ENCODE measurements at regions not wholly inside any gene's neighbourhood (a gene's known extent, or its start where the extent isn't known, plus 50 kb on each side); places are given as distances from the start of the nearest gene placed in this dataset.

GRCh38 chr10:63773962-63774361, 252.8 kb downstream of the REEP3 start:
- CTCF ChIA-PET, result no interaction called here

GRCh38 chr10:63780101-63780500, 258.9 kb downstream of the REEP3 start:
- Mint-ChIP-seq H3K4me3 (no peak overlapping the region), H3K4me1 (no peaks in the 10 kb centered on the region), H3K9me3 (no peaks in the 10 kb centered on the region), H3K27ac (no peak overlapping the region), H3K27me3 (peaks cover 32% of the 10 kb centered on the region), H3K36me3 (ENCODE audit: low read depth) (no peaks in the 10 kb centered on the region)
- DNase-seq, result no peak
- POLR2A ChIA-PET, result no interaction called here
- CTCF ChIA-PET, result no interaction called here

More at GRCh38 chr10:63773962-63774361, 252.8 kb downstream of the REEP3 start:
- Mint-ChIP-seq H3K27ac (no peak overlapping the region), H3K9me3 (no peaks in the 10 kb centered on the region), H3K36me3 (ENCODE audit: low read depth) (no peaks in the 10 kb centered on the region), H3K4me3 (no peak overlapping the region), H3K4me1 (no peaks in the 10 kb centered on the region), H3K27me3 (peaks cover 23% of the 10 kb centered on the region)
- POLR2A ChIA-PET, result no interaction called here
- DNase-seq, result no peak

DNA sequence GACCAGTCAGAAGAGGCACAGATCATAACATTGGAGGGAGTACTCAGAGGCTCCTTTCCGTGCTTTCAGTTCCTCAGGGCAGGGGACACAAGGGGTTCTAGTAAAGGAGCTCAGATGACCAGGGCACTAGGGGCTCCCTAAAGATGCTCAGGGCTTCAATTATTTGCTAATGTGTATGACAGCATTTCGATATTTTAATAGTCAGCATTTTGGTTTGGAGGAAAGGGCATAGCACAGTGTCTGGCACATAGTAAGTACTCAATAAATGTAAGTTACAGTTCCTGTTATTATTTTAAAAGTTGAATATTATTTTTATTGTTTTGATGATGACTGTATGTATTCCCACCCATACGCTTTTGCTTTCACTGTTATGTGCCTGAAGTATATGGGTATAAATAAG, 260.0 kb downstream of the REEP3 start:
- DNase-seq, result no peak
- Mint-ChIP-seq H3K9me3 (peaks cover 2% of the 10 kb centered on the region), H3K36me3 (ENCODE audit: low read depth) (no peaks in the 10 kb centered on the region), H3K4me1 (no peaks in the 10 kb centered on the region), H3K27ac (no peak overlapping the region), H3K4me3 (no peak overlapping the region), H3K27me3 (peaks cover 34% of the 10 kb centered on the region)
- ChIA-PET POLR2A (no interaction called here), CTCF (no interaction called here)

- peaks cover 33% of the 10 kb centered on the region for H3K27me3 Mint-ChIP-seq
- ChIA-PET CTCF (no interaction called here), POLR2A (no interaction called here)
- no peak overlapping the region for H3K4me3 Mint-ChIP-seq
- no peaks in the 10 kb centered on the region for H3K36me3 Mint-ChIP-seq (ENCODE audit: low read depth)
- no peak overlapping the region for H3K27ac Mint-ChIP-seq
- no peak for DNase-seq
- H3K9me3 Mint-ChIP-seq, result peaks cover 2% of the 10 kb centered on the region
- no peaks in the 10 kb centered on the region for H3K4me1 Mint-ChIP-seq
Measured at GRCh38 chr10:63783882-63784281, 262.7 kb downstream of the REEP3 start.

- Mint-ChIP-seq H3K9me3 (peaks cover 2% of the 10 kb centered on the region), H3K27me3 (peaks cover 30% of the 10 kb centered on the region), H3K36me3 (ENCODE audit: low read depth) (no peaks in the 10 kb centered on the region), H3K4me1 (no peaks in the 10 kb centered on the region), H3K27ac (no peak overlapping the region), H3K4me3 (no peak overlapping the region)
- POLR2A ChIA-PET, result no interaction called here
- CTCF ChIA-PET, result no interaction called here
- no peak for DNase-seq
Measured at GRCh38 chr10:63788152-63788821, 267.1 kb downstream of the REEP3 start.

- H3K36me3 Mint-ChIP-seq (ENCODE audit: low read depth), result no peaks in the 10 kb centered on the region
- no peak overlapping the region for H3K27ac Mint-ChIP-seq
- peaks cover 19% of the 10 kb centered on the region for H3K27me3 Mint-ChIP-seq
- POLR2A ChIA-PET, result no interaction called here
- CTCF ChIA-PET, result no interaction called here
- peaks cover 9% of the 10 kb centered on the region for H3K4me1 Mint-ChIP-seq
- H3K9me3 Mint-ChIP-seq, result no peaks in the 10 kb centered on the region
- DNase-seq, result no peak
- H3K4me3 Mint-ChIP-seq, result no peak overlapping the region
Measured at GRCh38 chr10:63795094-63795860, 274.1 kb downstream of the REEP3 start.

GRCh38 chr10:63798599-63799498, 277.6 kb downstream of the REEP3 start:
- Mint-ChIP-seq H3K36me3 (ENCODE audit: low read depth) (no peaks in the 10 kb centered on the region), H3K9me3 (no peaks in the 10 kb centered on the region), H3K4me3 (no peak overlapping the region), H3K4me1 (peaks cover 9% of the 10 kb centered on the region), H3K27ac (no peak overlapping the region), H3K27me3 (peaks cover 10% of the 10 kb centered on the region)
- CTCF ChIA-PET, result no interaction called here
- POLR2A ChIA-PET, result no interaction called here
- DNase-seq, result no peak

- Mint-ChIP-seq H3K4me3 (no peak overlapping the region), H3K27me3 (peaks cover 6% of the 10 kb centered on the region), H3K27ac (no peak overlapping the region), H3K36me3 (ENCODE audit: low read depth) (no peaks in the 10 kb centered on the region), H3K9me3 (no peaks in the 10 kb centered on the region), H3K4me1 (peaks cover 9% of the 10 kb centered on the region)
- CTCF ChIA-PET, result no interaction called here
- POLR2A ChIA-PET, result no interaction called here
- no peak for DNase-seq
Measured at GRCh38 chr10:63799521-63800300, 278.5 kb downstream of the REEP3 start.

DNA sequence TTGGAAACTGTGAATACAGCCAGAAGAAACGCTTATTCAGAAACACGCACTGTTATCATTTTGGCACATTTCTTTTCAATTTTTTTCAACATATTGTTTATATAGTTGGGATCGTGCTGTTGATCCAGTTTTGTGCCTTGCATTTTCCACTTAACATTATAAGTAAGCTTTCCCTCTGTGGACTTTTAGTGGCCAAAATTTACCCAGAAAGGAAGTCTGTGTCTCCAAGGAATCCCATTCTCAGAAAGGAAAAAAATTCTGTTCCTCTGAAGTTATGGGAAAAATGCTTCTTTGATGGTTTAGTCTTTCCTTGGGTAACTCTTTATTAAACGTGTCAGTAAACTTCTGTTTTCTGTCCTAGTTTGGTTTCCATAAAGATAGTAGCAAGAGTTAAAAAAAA, 280.0 kb downstream of the REEP3 start:
- Mint-ChIP-seq H3K9me3 (no peaks in the 10 kb centered on the region), H3K27ac (no peak overlapping the region), H3K36me3 (ENCODE audit: low read depth) (no peaks in the 10 kb centered on the region), H3K4me3 (no peak overlapping the region), H3K4me1 (peaks cover 9% of the 10 kb centered on the region), H3K27me3 (peaks cover 6% of the 10 kb centered on the region)
- POLR2A ChIA-PET, result no interaction called here
- no peak for DNase-seq
- CTCF ChIA-PET, result no interaction called here

- POLR2A ChIA-PET, result no interaction called here
- Mint-ChIP-seq H3K36me3 (ENCODE audit: low read depth) (no peaks in the 10 kb centered on the region), H3K27me3 (peaks cover under 1% of the 10 kb centered on the region), H3K4me1 (no peaks in the 10 kb centered on the region), H3K4me3 (no peak overlapping the region), H3K27ac (no peak overlapping the region), H3K9me3 (no peaks in the 10 kb centered on the region)
- CTCF ChIA-PET, result no interaction called here
- no peak for DNase-seq
Measured at GRCh38 chr10:63806330-63806729, 285.1 kb downstream of the REEP3 start.

- no peak for DNase-seq
- no peak overlapping the region for H3K27ac Mint-ChIP-seq
- H3K9me3 Mint-ChIP-seq, result peaks cover 3% of the 10 kb centered on the region
- H3K4me1 Mint-ChIP-seq, result no peaks in the 10 kb centered on the region
- no peaks in the 10 kb centered on the region for H3K36me3 Mint-ChIP-seq (ENCODE audit: low read depth)
- ChIA-PET POLR2A (no interaction called here), CTCF (no interaction called here)
- no peak overlapping the region for H3K4me3 Mint-ChIP-seq
- peaks cover 11% of the 10 kb centered on the region for H3K27me3 Mint-ChIP-seq
Measured at GRCh38 chr10:63812501-63812900, 291.3 kb downstream of the REEP3 start.

GRCh38 chr10:63819753-63820329, 298.6 kb downstream of the REEP3 start:
- no peaks in the 10 kb centered on the region for H3K4me1 Mint-ChIP-seq
- no peak overlapping the region for H3K27ac Mint-ChIP-seq
- ChIA-PET POLR2A (no interaction called here), CTCF (no interaction called here)
- DNase-seq, result peak; percentile 19
- H3K9me3 Mint-ChIP-seq, result peaks cover 3% of the 10 kb centered on the region
- H3K4me3 Mint-ChIP-seq, result no peak overlapping the region
- H3K36me3 Mint-ChIP-seq (ENCODE audit: low read depth), result no peaks in the 10 kb centered on the region
- peaks cover 24% of the 10 kb centered on the region for H3K27me3 Mint-ChIP-seq
